H9 (cell line): ENCODE measurements at regions not wholly inside any gene's neighbourhood (a gene's known extent, or its start where the extent isn't known, plus 50 kb on each side); places are given as distances from the start of the nearest gene placed in this dataset.

Experiments
- DNase-seq: peaks from one replicate; pipeline ENCODE4 v3.0.0-alpha.2; 2017
- H2AFZ ChIP-seq: one replicate; pipeline ENCODE4 v1.6.1; 2013; ENCODE audit warnings: mild to moderate bottlenecking, low read length, control low read depth, moderate library complexity
- H2AK5ac ChIP-seq: 2 replicates; pipeline ENCODE4 v1.6.1; 2013; ENCODE audit warnings: low read length, control low read depth, mixed read lengths; ENCODE audit not compliant: insufficient read length
- H2BK120ac ChIP-seq: one replicate; pipeline ENCODE4 v1.6.1; 2013; ENCODE audit warnings: low read depth, mild to moderate bottlenecking, low read length, control low read depth, inconsistent platforms; ENCODE audit not compliant: poor library complexity, severe bottlenecking
- H2BK12ac ChIP-seq: 2 replicates; pipeline ENCODE4 v1.6.1; 2013; ENCODE audit warnings: low read length, control low read depth, mixed read lengths, low read depth; ENCODE audit not compliant: insufficient read length
- H2BK15ac ChIP-seq: 2 replicates; pipeline ENCODE4 v1.6.1; 2013; ENCODE audit warnings: low read depth, low read length, control low read depth
- H2BK20ac ChIP-seq: one replicate; pipeline ENCODE4 v1.6.1; 2013; ENCODE audit warnings: low read depth, mild to moderate bottlenecking, low read length, control low read depth, inconsistent platforms; ENCODE audit not compliant: poor library complexity, severe bottlenecking
- H2BK5ac ChIP-seq: 2 replicates; pipeline ENCODE4 v1.6.1; 2013; ENCODE audit warnings: low read length, control low read depth, mixed read lengths; ENCODE audit not compliant: insufficient read length
- H3K14ac ChIP-seq: 2 replicates; pipeline ENCODE4 v1.6.1; 2013; ENCODE audit warnings: low read length, control low read depth; ENCODE audit not compliant: insufficient read depth
- H3K18ac ChIP-seq: 2 replicates; pipeline ENCODE4 v1.6.1; 2013; ENCODE audit warnings: low read depth, mild to moderate bottlenecking, mixed read lengths, low read length, control low read depth; ENCODE audit not compliant: insufficient read length
- H3K23ac ChIP-seq: 2 replicates; pipeline ENCODE4 v1.6.1; 2013; ENCODE audit warnings: low read length, control low read depth, mixed read lengths, low read depth; ENCODE audit not compliant: insufficient read length
- H3K23me2 ChIP-seq: 2 replicates; pipeline ENCODE4 v1.6.1; 2013; ENCODE audit warnings: low read depth, mild to moderate bottlenecking, mixed read lengths, low read length, control low read depth; ENCODE audit not compliant: insufficient read length, poor library complexity, severe bottlenecking
- H3K27ac ChIP-seq: 2 replicates; pipeline ENCODE4 v1.5.1; 2013; ENCODE audit warnings: low read length, control low read depth, mixed read lengths, low read depth; ENCODE audit not compliant: insufficient read length
- H3K27me3 ChIP-seq: 2 replicates; pipeline ENCODE4 v1.6.1; 2013; ENCODE audit warnings: low read length, control low read depth, inconsistent platforms; ENCODE audit not compliant: insufficient read depth
- H3K4ac ChIP-seq: 2 replicates; pipeline ENCODE4 v1.6.1; 2013; ENCODE audit warnings: low read depth, mild to moderate bottlenecking, control low read depth, inconsistent platforms, low read length, moderate library complexity
- H3K4me1 ChIP-seq: 2 replicates; pipeline ENCODE4 v1.6.1; 2013; ENCODE audit warnings: low read length, control low read depth, inconsistent platforms; ENCODE audit not compliant: insufficient read depth
- H3K4me2 ChIP-seq: 2 replicates; pipeline ENCODE4 v1.6.1; 2013; ENCODE audit warnings: low read length, control low read depth, mixed read lengths; ENCODE audit not compliant: insufficient read length, insufficient read depth
- H3K56ac ChIP-seq: 2 replicates; pipeline ENCODE4 v1.6.1; 2013; ENCODE audit warnings: low read depth, mild to moderate bottlenecking, mixed read lengths, low read length, control low read depth; ENCODE audit not compliant: insufficient read length
- H3K79me1 ChIP-seq: 2 replicates; pipeline ENCODE4 v1.6.1; 2013; ENCODE audit warnings: low read depth, mild to moderate bottlenecking, moderate library complexity, low read length, control low read depth, inconsistent platforms; ENCODE audit not compliant: insufficient read depth, poor library complexity, severe bottlenecking
- H3K79me2 ChIP-seq: 2 replicates; pipeline ENCODE4 v1.6.1; 2013; ENCODE audit warnings: low read length, control low read depth, inconsistent platforms; ENCODE audit not compliant: insufficient read depth
- H3K9ac ChIP-seq: 2 replicates; pipeline ENCODE4 v1.6.1; 2013; ENCODE audit warnings: low read length, control low read depth, mixed read lengths; ENCODE audit not compliant: insufficient read length; ENCODE audit errors: extremely low read depth
- H3K9me3 ChIP-seq: one replicate; pipeline ENCODE4 v1.6.1; 2013; ENCODE audit warnings: low read depth, low read length, inconsistent platforms; ENCODE audit not compliant: control insufficient read depth
- H3T11ph ChIP-seq: one replicate; pipeline ENCODE4 v1.6.1; 2013; ENCODE audit warnings: mild to moderate bottlenecking, low read length, control low read depth, inconsistent platforms
- H4K20me1 ChIP-seq: one replicate; pipeline ENCODE4 v1.6.1; 2013; ENCODE audit not compliant: control insufficient read depth, insufficient read length, insufficient read depth
- H4K5ac ChIP-seq: 2 replicates; pipeline ENCODE4 v1.6.1; 2013; ENCODE audit warnings: low read depth, mild to moderate bottlenecking, mixed read lengths, low read length, control low read depth; ENCODE audit not compliant: insufficient read length
- H4K8ac ChIP-seq: replicated peaks from 2 replicates; pipeline ENCODE4 v1.6.1; 2013; ENCODE audit warnings: low read length, control low read depth, mixed read lengths, low read depth; ENCODE audit not compliant: insufficient read length
- H4K91ac ChIP-seq: 2 replicates; pipeline ENCODE4 v1.6.1; 2013; ENCODE audit warnings: low read depth, mild to moderate bottlenecking, moderate library complexity, mixed read lengths, low read length, control low read depth; ENCODE audit not compliant: insufficient read length
- H3K27ac Mint-ChIP-seq, 3 experiments: 2 replicates in 2 of 3; 3 replicates in 1 of 3; pipeline ENCODE4 v1.8.0; 2020 to 2021; ENCODE audit warnings: mixed read lengths in 3 of 3, mild to moderate bottlenecking in 1 of 3, moderate library complexity in 1 of 3
- H3K27me3 Mint-ChIP-seq: 2 replicates; pipeline ENCODE4 v1.8.0; 2021; ENCODE audit warnings: low read depth, mild to moderate bottlenecking, moderate library complexity, mixed read lengths
- H3K36me3 Mint-ChIP-seq, 3 experiments: 2 replicates in 2 of 3; 3 replicates in 1 of 3; pipeline ENCODE4 v1.8.0; 2020 to 2021; ENCODE audit warnings: low read depth in 3 of 3, mixed read lengths in 3 of 3; ENCODE audit not compliant: insufficient read depth in 1 of 3
- H3K4me1 Mint-ChIP-seq, 2 experiments: 2 replicates each; pipeline ENCODE4 v1.8.0; 2020; ENCODE audit warnings: mixed read lengths in 2 of 2
- H3K4me3 Mint-ChIP-seq, 2 experiments: 2 replicates in 1 of 2; 3 replicates in 1 of 2; pipeline ENCODE4 v1.8.0; 2020 to 2021; ENCODE audit warnings: mild to moderate bottlenecking in 2 of 2, mixed read lengths in 2 of 2, moderate library complexity in 1 of 2
- H3K9me3 Mint-ChIP-seq, 2 experiments: 2 replicates in 1 of 2; 3 replicates in 1 of 2; pipeline ENCODE4 v1.8.0; 2020; ENCODE audit warnings: mild to moderate bottlenecking in 2 of 2, mixed read lengths in 2 of 2, moderate library complexity in 1 of 2
- CTCF ChIP-seq: fragments of 200-600 bp; sonication (generic); conservative IDR thresholded peaks from 3 replicates; pipeline ENCODE4 v1.8.0; 2021; ENCODE audit warnings: antibody characterized with exemption, mild to moderate bottlenecking
- WGBS: extraction: QIAGEN DNeasy Blood & Tissue Kit; methylation state at CpG from one replicate; pipeline ENCODE4 v1.1.7; 2013; ENCODE audit warnings: missing lambda C conversion rate, low lambda C conversion rate, mixed read lengths; ENCODE audit not compliant: insufficient read length; ENCODE audit errors: extremely low coverage; 5-methylcytosine and 5-hydroxymethylcytosine counted together

DNA sequence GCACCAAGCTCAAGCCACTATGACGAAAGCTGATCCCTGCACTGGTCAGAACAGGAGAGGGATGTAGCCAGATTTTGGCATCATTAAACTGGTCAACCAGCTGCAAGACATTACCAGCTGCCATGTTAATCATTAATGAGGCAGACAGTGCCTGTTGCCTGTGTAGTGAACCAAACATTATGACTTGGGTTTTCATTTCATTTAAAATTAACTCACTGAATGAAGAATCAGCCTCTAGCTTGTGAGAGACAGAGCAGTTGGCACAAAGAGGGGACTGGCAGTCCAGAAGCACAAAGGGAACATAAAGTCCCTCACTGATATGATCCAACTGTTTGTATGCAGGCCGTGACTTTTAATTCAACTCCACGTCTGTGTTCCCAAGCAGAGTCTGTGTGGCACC is 318.9 kb downstream of the SEC16B start:
- H3K9me3 Mint-ChIP-seq: peaks cover 4 to 6% of the 10 kb centered on the region in 2 experiments; a peak in 3 of 5 replicates
- H2AK5ac ChIP-seq: no peak overlapping the region

More for the DNA sequence above, 318.9 kb downstream of the SEC16B start:
- no peaks in the 10 kb centered on the region for H3K27me3 ChIP-seq
- H3K79me1 ChIP-seq: no peaks in the 10 kb centered on the region
- H2AFZ ChIP-seq: no peak overlapping the region
- no peak overlapping the region for H3K4me3 Mint-ChIP-seq
- H3K79me2 ChIP-seq: no peaks in the 10 kb centered on the region
- H2BK20ac ChIP-seq: no peak overlapping the region
- no peak overlapping the region for H3K18ac ChIP-seq
- no peaks in the 10 kb centered on the region for H4K20me1 ChIP-seq
- WGBS: no CpG with 5 or more reads among the region's 3 CpGs
- no peak overlapping the region for H4K8ac ChIP-seq
- H3K9ac ChIP-seq: no peak overlapping the region
- H3K27ac Mint-ChIP-seq: no peak overlapping the region
- no peak overlapping the region for H4K5ac ChIP-seq
- H3T11ph ChIP-seq: no peak overlapping the region
- H3K4me1 ChIP-seq: peaks cover 2% of the 10 kb centered on the region; the same call in 1 of the 2 replicates
- no peak overlapping the region for H2BK120ac ChIP-seq
- no peak overlapping the region for H2BK15ac ChIP-seq
- no peak overlapping the region for H3K23ac ChIP-seq
- H3K9me3 ChIP-seq: no peaks in the 10 kb centered on the region
- no peak overlapping the region for H2BK12ac ChIP-seq
- no peak for TF ChIP-seq CTCF
- H3K4me1 Mint-ChIP-seq: peaks cover 15 to 20% of the 10 kb centered on the region in 2 experiments
- H3K36me3 Mint-ChIP-seq: no peaks in the 10 kb centered on the region; a peak in 2 of 7 replicates
- no peak overlapping the region for H3K14ac ChIP-seq
- H3K4me2 ChIP-seq: no peak overlapping the region
- DNase-seq: no peak
- H4K91ac ChIP-seq: no peak overlapping the region
- H2BK5ac ChIP-seq: no peak overlapping the region
- no peaks in the 10 kb centered on the region; the same call in 1 of the 2 replicates for H3K27me3 Mint-ChIP-seq
- no peak overlapping the region for H3K56ac ChIP-seq
- H3K4ac ChIP-seq: no peak overlapping the region
- no peaks in the 10 kb centered on the region for H3K23me2 ChIP-seq
- no peak overlapping the region for H3K27ac ChIP-seq
